Stimulated activated CD4-positive, alpha-beta T cell treated with anti-CD3 and anti-CD28 coated beads, Interleukin-12 subunit alpha, Interleukin-12 subunit beta, amount 100 ng/mL, for 48 hours (primary cell): ENCODE measurements at regions not wholly inside any gene's neighbourhood (a gene's known extent, or its start where the extent isn't known, plus 50 kb on each side); places are given as distances from the start of the nearest gene placed in this dataset.

Experiments used
- DNase-seq, 3 donors: peaks; one replicate each; pipeline ENCODE4 v3.0.0-alpha.2; 2020; ENCODE audit warnings: low read depth in 2 of 3, low spot score in 1 of 3

GRCh38 chr5:61652916-61653315, 320.9 kb downstream of the ZSWIM6 start:
- DNase-seq: no peak

GRCh38 chr5:61653807-61654580, 321.9 kb downstream of the ZSWIM6 start:
- no peak for DNase-seq

GRCh38 chr5:61654876-61655275, 322.8 kb downstream of the ZSWIM6 start:
- DNase-seq: no peak

- DNase-seq: no peak
Measured at GRCh38 chr5:61657010-61657409, 325.0 kb downstream of the ZSWIM6 start.

- DNase-seq: no peak
Measured at GRCh38 chr5:61657686-61658085, 325.6 kb downstream of the ZSWIM6 start.

GRCh38 chr5:61658592-61659008, 326.5 kb downstream of the ZSWIM6 start:
- peak; percentile 64 to 83 (median 80) for DNase-seq

GRCh38 chr5:61659221-61659696, 327.2 kb downstream of the ZSWIM6 start:
- no peak for DNase-seq

- no peak for DNase-seq
Measured at GRCh38 chr5:61662670-61663069, 330.6 kb downstream of the ZSWIM6 start.

- no peak for DNase-seq
Measured at GRCh38 chr5:61666064-61666621, 334.1 kb downstream of the ZSWIM6 start.

GRCh38 chr5:61667525-61668218, 335.6 kb downstream of the ZSWIM6 start:
- DNase-seq: no peak

GRCh38 chr5:61669531-61669930, 337.5 kb downstream of the ZSWIM6 start:
- no peak for DNase-seq

GRCh38 chr5:61670941-61671340, 338.9 kb downstream of the ZSWIM6 start:
- no peak for DNase-seq

GRCh38 chr5:61673007-61673735, 341.1 kb downstream of the ZSWIM6 start:
- DNase-seq: no peak

GRCh38 chr5:61674378-61674777, 342.3 kb downstream of the ZSWIM6 start:
- no peak for DNase-seq

GRCh38 chr5:61675015-61675692, 343.1 kb downstream of the ZSWIM6 start:
- no peak for DNase-seq

- no peak for DNase-seq
Measured at GRCh38 chr5:61677220-61677619, 345.2 kb downstream of the ZSWIM6 start.

GRCh38 chr5:61678966-61679365, 346.9 kb downstream of the ZSWIM6 start:
- DNase-seq: no peak

GRCh38 chr5:61679562-61679961, 347.5 kb downstream of the ZSWIM6 start:
- no peak for DNase-seq

- no peak for DNase-seq
Measured at GRCh38 chr5:61680247-61680646, 348.2 kb downstream of the ZSWIM6 start.

GRCh38 chr5:61683148-61683547, 351.1 kb downstream of the ZSWIM6 start:
- no peak for DNase-seq

GRCh38 chr5:61683926-61684325, 351.9 kb downstream of the ZSWIM6 start:
- no peak for DNase-seq
